ENCODE measurements at regions not wholly inside any gene's neighbourhood (a gene's known extent, or its start where the extent isn't known, plus 50 kb on each side); places are given as distances from the start of the nearest gene placed in this dataset.

- TF ChIP-seq CTCF (IDR thresholded peaks at IDR 0.05) (no peak), ZFX (IDR thresholded peaks at IDR 0.05; ENCODE audit: borderline replicate concordance) (no peak)
- H3K27ac ChIP-seq = no peak overlapping the region
Measured at GRCh38 chr15:36301947-36302346, 277.5 kb upstream of the CDIN1 start.

- no peak overlapping the region for H3K27ac ChIP-seq
- TF ChIP-seq CTCF (IDR thresholded peaks at IDR 0.05) (no peak), ZFX (IDR thresholded peaks at IDR 0.05; ENCODE audit: borderline replicate concordance) (no peak)
Measured at GRCh38 chr15:36313021-36313420, 266.4 kb upstream of the CDIN1 start.

GRCh38 chr15:36313736-36314280, 265.6 kb upstream of the CDIN1 start:
- no peak overlapping the region for H3K27ac ChIP-seq
- TF ChIP-seq ZFX (IDR thresholded peaks at IDR 0.05; ENCODE audit: borderline replicate concordance) (no peak), CTCF (IDR thresholded peaks at IDR 0.05) (no peak)

GRCh38 chr15:36315649-36316048, 263.8 kb upstream of the CDIN1 start:
- H3K27ac ChIP-seq = no peak overlapping the region
- TF ChIP-seq ZFX (IDR thresholded peaks at IDR 0.05; ENCODE audit: borderline replicate concordance) = no peak
- TF ChIP-seq CTCF (IDR thresholded peaks at IDR 0.05) = no peak

GRCh38 chr15:36323615-36324014, 255.8 kb upstream of the CDIN1 start:
- TF ChIP-seq ZFX (IDR thresholded peaks at IDR 0.05; ENCODE audit: borderline replicate concordance) (no peak), CTCF (IDR thresholded peaks at IDR 0.05) (no peak)
- no peak overlapping the region for H3K27ac ChIP-seq

- TF ChIP-seq CTCF (IDR thresholded peaks at IDR 0.05) (no peak), ZFX (IDR thresholded peaks at IDR 0.05; ENCODE audit: borderline replicate concordance) (no peak)
- no peak overlapping the region for H3K27ac ChIP-seq
Measured at GRCh38 chr15:36325206-36325605, 254.2 kb upstream of the CDIN1 start.

GRCh38 chr15:36329592-36329991, 249.8 kb upstream of the CDIN1 start:
- no peak for TF ChIP-seq CTCF (IDR thresholded peaks at IDR 0.05)

More at GRCh38 chr15:36329592-36329991, 249.8 kb upstream of the CDIN1 start:
- H3K27ac ChIP-seq = no peak overlapping the region

All from 22Rv1 (cell line).